ENCODE measurements at regions not wholly inside any gene's neighbourhood (a gene's known extent, or its start where the extent isn't known, plus 50 kb on each side); places are given as distances from the start of the nearest gene placed in this dataset.

DNA sequence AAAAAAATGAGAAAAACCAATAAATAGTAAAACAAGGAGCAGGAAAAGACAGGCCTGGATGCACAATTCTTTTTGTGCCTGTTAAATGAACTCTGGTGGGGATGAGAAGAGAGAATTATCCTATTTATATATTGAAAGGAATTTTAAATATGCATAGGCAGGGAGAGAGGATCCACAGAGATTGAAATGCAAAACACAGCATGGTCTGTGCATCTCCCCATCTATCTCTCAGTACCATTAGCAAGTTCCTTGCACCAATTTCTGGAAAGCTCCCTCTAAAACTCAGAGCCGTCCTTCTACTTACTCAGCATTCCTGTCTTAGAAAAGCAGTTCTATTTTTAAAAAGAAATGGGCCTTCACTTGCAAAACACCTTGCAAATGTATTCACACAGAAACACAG, 502.3 kb upstream of the KLHL29 start (continued):
- TF ChIP-seq, protein P1, sequence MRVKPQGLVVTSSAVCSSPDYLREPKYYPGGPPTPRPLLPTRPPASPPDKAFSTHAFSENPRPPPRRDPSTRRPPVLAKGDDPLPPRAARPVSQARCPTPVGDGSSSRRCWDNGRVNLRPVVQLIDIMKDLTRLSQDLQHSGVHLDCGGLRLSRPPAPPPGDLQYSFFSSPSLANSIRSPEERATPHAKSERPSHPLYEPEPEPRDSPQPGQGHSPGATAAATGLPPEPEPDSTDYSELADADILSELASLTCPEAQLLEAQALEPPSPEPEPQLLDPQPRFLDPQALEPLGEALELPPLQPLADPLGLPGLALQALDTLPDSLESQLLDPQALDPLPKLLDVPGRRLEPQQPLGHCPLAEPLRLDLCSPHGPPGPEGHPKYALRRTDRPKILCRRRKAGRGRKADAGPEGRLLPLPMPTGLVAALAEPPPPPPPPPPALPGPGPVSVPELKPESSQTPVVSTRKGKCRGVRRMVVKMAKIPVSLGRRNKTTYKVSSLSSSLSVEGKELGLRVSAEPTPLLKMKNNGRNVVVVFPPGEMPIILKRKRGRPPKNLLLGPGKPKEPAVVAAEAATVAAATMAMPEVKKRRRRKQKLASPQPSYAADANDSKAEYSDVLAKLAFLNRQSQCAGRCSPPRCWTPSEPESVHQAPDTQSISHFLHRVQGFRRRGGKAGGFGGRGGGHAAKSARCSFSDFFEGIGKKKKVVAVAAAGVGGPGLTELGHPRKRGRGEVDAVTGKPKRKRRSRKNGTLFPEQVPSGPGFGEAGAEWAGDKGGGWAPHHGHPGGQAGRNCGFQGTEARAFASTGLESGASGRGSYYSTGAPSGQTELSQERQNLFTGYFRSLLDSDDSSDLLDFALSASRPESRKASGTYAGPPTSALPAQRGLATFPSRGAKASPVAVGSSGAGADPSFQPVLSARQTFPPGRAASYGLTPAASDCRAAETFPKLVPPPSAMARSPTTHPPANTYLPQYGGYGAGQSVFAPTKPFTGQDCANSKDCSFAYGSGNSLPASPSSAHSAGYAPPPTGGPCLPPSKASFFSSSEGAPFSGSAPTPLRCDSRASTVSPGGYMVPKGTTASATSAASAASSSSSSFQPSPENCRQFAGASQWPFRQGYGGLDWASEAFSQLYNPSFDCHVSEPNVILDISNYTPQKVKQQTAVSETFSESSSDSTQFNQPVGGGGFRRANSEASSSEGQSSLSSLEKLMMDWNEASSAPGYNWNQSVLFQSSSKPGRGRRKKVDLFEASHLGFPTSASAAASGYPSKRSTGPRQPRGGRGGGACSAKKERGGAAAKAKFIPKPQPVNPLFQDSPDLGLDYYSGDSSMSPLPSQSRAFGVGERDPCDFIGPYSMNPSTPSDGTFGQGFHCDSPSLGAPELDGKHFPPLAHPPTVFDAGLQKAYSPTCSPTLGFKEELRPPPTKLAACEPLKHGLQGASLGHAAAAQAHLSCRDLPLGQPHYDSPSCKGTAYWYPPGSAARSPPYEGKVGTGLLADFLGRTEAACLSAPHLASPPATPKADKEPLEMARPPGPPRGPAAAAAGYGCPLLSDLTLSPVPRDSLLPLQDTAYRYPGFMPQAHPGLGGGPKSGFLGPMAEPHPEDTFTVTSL (CRISPR knock-in tag; IDR thresholded peaks at IDR 0.05; ENCODE audit: borderline replicate concordance), result no peak
- TF ChIP-seq NCOA5 (CRISPR knock-in tag; IDR thresholded peaks at IDR 0.05), result no peak
- no peak for TF ChIP-seq FOXK1 (CRISPR knock-in tag; IDR thresholded peaks at IDR 0.05; ENCODE audit: borderline replicate concordance, low read depth)

DNA sequence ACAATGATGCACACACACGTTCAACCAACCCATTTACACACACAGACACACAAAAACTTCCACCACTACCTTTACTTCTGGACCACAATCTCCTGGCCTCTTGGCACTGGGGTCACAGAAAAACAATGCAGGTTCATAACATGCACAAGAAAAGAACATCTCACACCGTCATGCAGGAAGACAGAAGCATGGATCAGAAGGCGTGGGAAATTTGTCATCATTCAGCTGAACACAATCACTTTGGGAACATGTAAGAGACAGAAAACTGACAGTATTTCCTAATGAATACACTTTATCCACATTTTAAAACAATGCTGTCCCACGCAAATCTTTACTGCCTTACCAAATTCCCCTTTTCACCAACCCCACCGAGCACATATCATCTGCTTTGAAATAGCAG, 501.9 kb upstream of the KLHL29 start:
- H3K4me1 ChIP-seq (ENCODE audit: insufficient read depth, low read length), result no peaks in the 10 kb centered on the region
- H3K27me3 ChIP-seq (ENCODE audit: control insufficient read depth in 1 of 2, insufficient read depth in 2 of 2, low read length in 2 of 2), result no peaks in the 10 kb centered on the region
- no TSS peak for BruUV-seq (replicated peaks)
- FAIRE-seq, result no peak
- ChIA-PET CTCF (ENCODE audit: low intra/inter-chr PET ratio, low total read pairs) (no interaction called here), POLR2A (no interaction called here)
- no peaks in the 10 kb centered on the region for H3K36me3 ChIP-seq (replicated peaks in 1 of 2; ENCODE audit: control insufficient read depth in 1 of 2, insufficient read depth in 2 of 2, low read length in 2 of 2)
- peaks cover 54% of the 10 kb centered on the region for H3K9me3 ChIP-seq (ENCODE audit: low read length)
- no peak overlapping the region for H3K27ac ChIP-seq (ENCODE audit: extremely low read length, insufficient read depth, low read length)
- 10% methylated on average over 5 of the region's 5 CpGs for WGBS (ENCODE audit: low lambda C conversion rate)
- no peak overlapping the region for H2AFZ ChIP-seq (ENCODE audit: low read length)
- no peak for ATAC-seq
- TF ChIP-seq SOX5 (CRISPR knock-in tag; IDR thresholded peaks at IDR 0.05; ENCODE audit: borderline replicate concordance), result no peak
- TF ChIP-seq ZBTB20 (CRISPR knock-in tag; IDR thresholded peaks at IDR 0.05; ENCODE audit: borderline replicate concordance, low read depth), result no peak
- TF ChIP-seq RBFOX2 (IDR thresholded peaks at IDR 0.05; ENCODE audit: low read depth, low read length), result no peak
- intact Hi-C loops (cut with micrococcal nuclease; ENCODE audit: unreplicated experiment), result no loop called here
- H3K4me2 ChIP-seq (ENCODE audit: low read depth, low read length), result no peak overlapping the region
- H3K79me2 ChIP-seq (ENCODE audit: insufficient read depth, low read length), result no peaks in the 10 kb centered on the region
- no peak for DNase-seq (ENCODE audit: low spot score)
- H3K4me3 ChIP-seq (replicated peaks in 1 of 3; ENCODE audit: insufficient read depth in 1 of 3, low read depth in 2 of 3, low read length in 3 of 3), result no peak overlapping the region
- H3K9ac ChIP-seq (ENCODE audit: insufficient read depth, low read depth, low read length), result no peak overlapping the region
- H4K20me1 ChIP-seq (ENCODE audit: insufficient read depth, low read length), result no peaks in the 10 kb centered on the region
- in situ Hi-C loops (cut with HindIII; ENCODE audit: extremely low pct_ligation_motif_present, low pct_unique_long_range_greater_than_20kb), result no loop called here

Measured in HepG2 (cell line).